ENCODE measurements at regions not wholly inside any gene's neighbourhood (a gene's known extent, or its start where the extent isn't known, plus 50 kb on each side); places are given as distances from the start of the nearest gene placed in this dataset.
A peak's percentile ranks its signal among the peaks of the same experiment; 100 is the strongest.

DNA sequence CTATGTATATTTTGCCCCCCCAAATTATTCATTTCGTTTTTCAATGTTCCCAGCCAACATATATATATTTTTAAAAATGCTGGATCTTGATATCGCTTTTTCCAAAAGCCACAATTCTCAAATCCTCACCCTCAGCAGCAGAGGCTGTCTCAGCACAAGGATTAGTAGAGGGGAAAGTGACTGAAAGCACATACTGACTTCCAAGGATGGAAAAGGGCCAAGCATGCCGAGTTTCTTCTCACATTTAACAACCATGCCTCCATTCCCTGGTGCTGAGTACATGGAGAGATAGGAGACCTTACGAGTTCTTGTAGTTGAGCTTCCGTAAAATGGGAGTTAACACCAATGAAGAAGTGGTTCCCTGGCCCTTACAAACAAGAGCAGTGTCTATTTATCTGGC lies 403.4 kb upstream of the DCN start:
- intact Hi-C loops (cut with DNase I), result no loop called here
- H3K27me3 ChIP-seq, result no peaks in the 10 kb centered on the region
- no peak for DNase-seq
- no peaks in the 10 kb centered on the region for H3K4me1 ChIP-seq
- no peak overlapping the region for H3K27ac ChIP-seq
- TF ChIP-seq, protein P1, sequence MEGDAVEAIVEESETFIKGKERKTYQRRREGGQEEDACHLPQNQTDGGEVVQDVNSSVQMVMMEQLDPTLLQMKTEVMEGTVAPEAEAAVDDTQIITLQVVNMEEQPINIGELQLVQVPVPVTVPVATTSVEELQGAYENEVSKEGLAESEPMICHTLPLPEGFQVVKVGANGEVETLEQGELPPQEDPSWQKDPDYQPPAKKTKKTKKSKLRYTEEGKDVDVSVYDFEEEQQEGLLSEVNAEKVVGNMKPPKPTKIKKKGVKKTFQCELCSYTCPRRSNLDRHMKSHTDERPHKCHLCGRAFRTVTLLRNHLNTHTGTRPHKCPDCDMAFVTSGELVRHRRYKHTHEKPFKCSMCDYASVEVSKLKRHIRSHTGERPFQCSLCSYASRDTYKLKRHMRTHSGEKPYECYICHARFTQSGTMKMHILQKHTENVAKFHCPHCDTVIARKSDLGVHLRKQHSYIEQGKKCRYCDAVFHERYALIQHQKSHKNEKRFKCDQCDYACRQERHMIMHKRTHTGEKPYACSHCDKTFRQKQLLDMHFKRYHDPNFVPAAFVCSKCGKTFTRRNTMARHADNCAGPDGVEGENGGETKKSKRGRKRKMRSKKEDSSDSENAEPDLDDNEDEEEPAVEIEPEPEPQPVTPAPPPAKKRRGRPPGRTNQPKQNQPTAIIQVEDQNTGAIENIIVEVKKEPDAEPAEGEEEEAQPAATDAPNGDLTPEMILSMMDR (IDR thresholded peaks at IDR 0.05), result no peak
- H3K9me3 ChIP-seq, result no peaks in the 10 kb centered on the region
- no peaks in the 10 kb centered on the region for H3K36me3 ChIP-seq
- no peak overlapping the region for H3K9ac ChIP-seq (ENCODE audit: low read depth in 2 of 2, low read length in 2 of 2)
- no peak overlapping the region for H3K4me3 ChIP-seq

DNA sequence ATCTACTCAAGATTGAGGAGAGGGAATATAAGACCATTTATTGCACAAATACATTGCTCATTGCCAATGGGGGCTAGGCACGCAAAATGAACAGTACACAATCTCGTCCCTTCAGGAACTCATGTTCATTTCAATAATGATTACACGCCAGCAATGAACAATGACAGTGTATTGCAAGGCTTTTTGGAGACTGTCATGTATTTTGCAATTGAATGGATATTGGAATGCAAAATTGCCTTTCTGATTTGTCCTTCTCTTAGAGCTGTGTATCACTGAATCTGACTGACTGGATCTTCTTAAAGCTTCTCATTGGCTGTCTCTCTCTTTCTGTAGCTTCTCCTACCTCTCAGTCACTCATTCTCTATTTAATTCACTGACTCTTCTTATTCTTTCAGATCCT lies 400.2 kb upstream of the DCN start:
- no peak for DNase-seq
- H3K36me3 ChIP-seq, result no peaks in the 10 kb centered on the region
- intact Hi-C loops (cut with DNase I), result no loop called here
- no peaks in the 10 kb centered on the region for H3K9me3 ChIP-seq
- no peak overlapping the region for H3K27ac ChIP-seq
- no peak overlapping the region for H3K4me3 ChIP-seq
- no peaks in the 10 kb centered on the region for H3K4me1 ChIP-seq
- TF ChIP-seq, protein P1 (IDR thresholded peaks at IDR 0.05), result no peak
- no peaks in the 10 kb centered on the region for H3K27me3 ChIP-seq
- no peak overlapping the region for H3K9ac ChIP-seq (ENCODE audit: low read depth in 2 of 2, low read length in 2 of 2)

DNA sequence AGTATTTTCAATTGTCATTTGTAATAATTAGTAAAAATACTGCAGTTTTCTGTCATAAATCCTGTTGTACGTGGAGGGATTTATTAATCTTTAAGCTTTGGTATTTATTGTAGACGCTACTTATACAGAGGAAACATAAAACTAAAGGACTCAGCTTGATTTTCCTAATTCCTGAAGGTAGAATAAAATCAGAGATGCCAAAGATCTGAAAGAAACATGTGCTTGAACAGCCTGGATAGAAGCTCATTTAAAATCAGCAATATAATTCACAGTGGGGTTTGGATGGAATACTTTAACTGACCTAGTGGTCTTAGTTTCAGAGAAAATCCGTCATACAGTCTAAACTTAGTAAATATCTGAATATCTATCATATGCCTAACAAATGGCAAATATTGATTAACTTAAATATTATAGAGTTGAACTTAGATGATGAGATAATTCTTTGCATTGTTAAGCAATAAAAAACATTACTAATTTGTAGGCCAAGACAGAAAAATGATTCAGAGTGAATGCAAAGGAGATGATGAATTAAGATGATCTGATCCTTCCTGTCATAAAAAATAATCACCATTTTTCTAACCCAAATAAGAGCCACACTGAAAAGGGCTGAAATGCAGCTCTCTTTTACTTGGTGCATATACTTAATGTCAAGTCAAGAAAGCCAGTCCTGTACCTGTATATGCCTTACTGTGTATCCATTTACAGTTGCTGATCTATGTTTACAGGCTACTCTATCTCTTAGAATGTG lies 397.1 kb upstream of the DCN start:
- Histone ChIP-seq H3K4me3 (no peak overlapping the region), H3K9me3 (no peaks in the 10 kb centered on the region), H3K4me1 (no peaks in the 10 kb centered on the region), H3K36me3 (no peaks in the 10 kb centered on the region), H3K27ac (no peak overlapping the region), H3K9ac (ENCODE audit: low read depth in 2 of 2, low read length in 2 of 2) (no peak overlapping the region), H3K27me3 (no peaks in the 10 kb centered on the region)
- intact Hi-C loops (cut with DNase I), result no loop called here
- TF ChIP-seq, protein P1 (IDR thresholded peaks at IDR 0.05), result no peak
- no peak for DNase-seq

DNA sequence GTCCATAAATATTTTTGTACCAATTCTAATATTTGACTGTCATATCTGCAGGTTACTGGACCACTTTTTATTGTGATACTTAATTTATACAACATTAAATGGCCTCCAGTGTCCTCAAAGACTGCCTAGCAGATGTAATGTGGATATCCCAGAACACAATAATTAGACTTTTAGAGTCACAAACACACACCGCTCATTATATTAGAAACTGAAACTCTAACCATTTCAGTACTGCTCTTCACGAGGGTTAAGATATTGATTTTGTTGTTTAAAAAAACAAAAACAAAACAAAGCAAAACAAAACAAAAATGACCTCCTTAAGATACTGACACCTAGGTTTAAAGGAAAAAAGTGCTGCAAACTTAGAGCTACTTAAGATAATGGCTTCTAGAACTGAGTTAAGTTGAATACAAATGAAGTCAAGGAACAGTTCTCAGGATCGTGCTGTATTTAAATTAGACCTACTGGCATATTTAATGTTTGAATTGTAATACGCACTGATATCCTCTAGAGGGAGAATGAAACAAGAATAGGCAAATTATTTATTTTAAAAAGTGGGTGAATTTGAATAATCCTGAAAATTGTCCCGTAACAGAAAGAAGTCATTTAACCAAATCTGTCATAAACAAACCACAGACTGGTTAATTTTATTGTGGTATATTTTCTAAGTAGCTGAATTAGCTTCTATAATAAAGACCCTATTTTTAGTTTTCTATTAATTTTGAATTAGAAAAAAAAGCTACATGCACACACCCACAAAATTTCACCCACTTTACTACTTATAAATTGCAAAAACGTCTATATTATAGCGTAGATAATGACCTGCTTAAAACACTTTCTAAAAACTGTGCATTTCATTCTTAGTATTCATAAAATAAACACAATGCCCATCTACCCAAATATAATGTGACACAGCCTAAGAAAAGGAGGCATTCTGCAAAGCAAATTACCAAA lies 395.2 kb upstream of the DCN start:
- Histone ChIP-seq H3K4me1 (no peaks in the 10 kb centered on the region), H3K27ac (no peak overlapping the region), H3K9me3 (no peaks in the 10 kb centered on the region), H3K4me3 (peak overlapping the region; percentile 19), H3K36me3 (no peaks in the 10 kb centered on the region), H3K27me3 (no peaks in the 10 kb centered on the region), H3K9ac (ENCODE audit: low read depth in 2 of 2, low read length in 2 of 2) (no peak overlapping the region)
- TF ChIP-seq, protein P1 (IDR thresholded peaks at IDR 0.05), result peak; percentile 46
- intact Hi-C loops (cut with DNase I), result no loop called here
- DNase-seq, result no peak

DNA sequence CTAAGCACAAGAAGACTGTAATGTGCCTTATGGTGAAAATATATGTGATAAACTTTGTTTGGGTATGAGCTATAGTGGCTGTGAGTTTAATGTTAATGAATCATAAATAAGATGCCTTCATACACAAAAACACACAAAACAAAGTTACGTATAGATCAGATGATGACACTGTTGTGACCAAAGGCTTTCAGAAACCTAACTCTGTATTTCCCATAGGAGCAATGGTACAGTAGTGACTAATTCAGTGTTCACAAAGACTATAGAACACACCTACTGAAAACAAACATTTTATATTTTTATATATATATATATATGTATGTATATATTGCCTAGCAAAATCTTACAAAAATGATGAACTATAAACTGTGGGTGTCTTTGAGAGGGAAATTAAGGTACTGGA lies 393.8 kb upstream of the DCN start:
- intact Hi-C loops (cut with DNase I), result no loop called here
- Histone ChIP-seq H3K27me3 (no peaks in the 10 kb centered on the region), H3K27ac (no peak overlapping the region), H3K9me3 (no peaks in the 10 kb centered on the region), H3K4me3 (no peak overlapping the region), H3K9ac (ENCODE audit: low read depth in 2 of 2, low read length in 2 of 2) (no peak overlapping the region), H3K4me1 (no peaks in the 10 kb centered on the region), H3K36me3 (no peaks in the 10 kb centered on the region)
- TF ChIP-seq, protein P1 (IDR thresholded peaks at IDR 0.05), result no peak
- DNase-seq, result no peak

Measured in colonic mucosa (tissue), 4 donors.